Head of caudate nucleus (tissue), 42 donors: ENCODE measurements at regions not wholly inside any gene's neighbourhood (a gene's known extent, or its start where the extent isn't known, plus 50 kb on each side); places are given as distances from the start of the nearest gene placed in this dataset.

Source experiments
- DNase-seq, 42 donors: peaks; one replicate each; pipeline versions ENCODE4 v3.0.0 to v3.0.0-alpha.2; 2020 to 2021; ENCODE audit warnings: mixed read lengths in 7 of 42
- intact Hi-C: fragments of 100-400 bp; cut with DNase I; formaldehyde crosslinking; loops from one replicate; pipeline ENCODE4 v1.15.0; 2022

DNA sequence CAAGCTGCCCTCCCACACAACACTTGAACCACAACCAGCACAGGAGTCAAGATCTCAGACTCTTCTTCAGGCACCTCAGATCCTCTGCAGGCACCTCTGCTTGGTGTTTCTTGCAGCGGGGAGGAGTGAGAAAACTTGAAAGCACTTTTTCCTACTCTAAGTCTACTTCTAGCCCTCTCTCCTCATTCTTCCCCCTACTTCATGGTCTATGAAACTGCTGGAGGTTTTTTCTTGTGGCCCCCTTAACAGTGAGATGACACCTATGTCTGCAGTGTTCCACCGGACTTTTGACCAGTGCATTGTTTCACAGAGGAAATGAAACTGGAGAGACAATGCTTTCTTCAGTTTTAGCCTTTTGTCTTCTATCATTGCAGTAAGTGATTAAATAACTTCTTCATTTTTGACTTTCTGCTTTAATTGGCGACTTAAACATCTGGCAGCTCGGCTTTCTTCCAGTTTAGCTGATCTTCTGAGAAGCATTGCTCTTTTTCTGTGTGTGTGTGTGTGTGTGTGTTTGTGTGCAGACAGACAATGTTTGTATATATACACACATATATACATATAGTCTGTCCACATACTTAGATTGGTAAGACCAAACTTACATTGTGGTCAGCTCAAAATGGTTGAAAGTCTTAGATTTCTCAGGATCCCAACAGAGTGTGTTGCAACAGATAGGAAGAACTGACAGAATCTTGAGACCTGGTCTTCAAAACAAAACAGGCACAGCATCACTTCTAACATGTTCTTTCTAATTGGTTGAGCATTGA lies 1474.0 kb upstream of the TMEFF2 start:
- no peak for DNase-seq
- intact Hi-C loops = no loop called here

- no peak for DNase-seq
- intact Hi-C loops = no loop called here
Measured at GRCh38 chr2:193627927-193628272, 1433.2 kb upstream of the TMEFF2 start.

DNA sequence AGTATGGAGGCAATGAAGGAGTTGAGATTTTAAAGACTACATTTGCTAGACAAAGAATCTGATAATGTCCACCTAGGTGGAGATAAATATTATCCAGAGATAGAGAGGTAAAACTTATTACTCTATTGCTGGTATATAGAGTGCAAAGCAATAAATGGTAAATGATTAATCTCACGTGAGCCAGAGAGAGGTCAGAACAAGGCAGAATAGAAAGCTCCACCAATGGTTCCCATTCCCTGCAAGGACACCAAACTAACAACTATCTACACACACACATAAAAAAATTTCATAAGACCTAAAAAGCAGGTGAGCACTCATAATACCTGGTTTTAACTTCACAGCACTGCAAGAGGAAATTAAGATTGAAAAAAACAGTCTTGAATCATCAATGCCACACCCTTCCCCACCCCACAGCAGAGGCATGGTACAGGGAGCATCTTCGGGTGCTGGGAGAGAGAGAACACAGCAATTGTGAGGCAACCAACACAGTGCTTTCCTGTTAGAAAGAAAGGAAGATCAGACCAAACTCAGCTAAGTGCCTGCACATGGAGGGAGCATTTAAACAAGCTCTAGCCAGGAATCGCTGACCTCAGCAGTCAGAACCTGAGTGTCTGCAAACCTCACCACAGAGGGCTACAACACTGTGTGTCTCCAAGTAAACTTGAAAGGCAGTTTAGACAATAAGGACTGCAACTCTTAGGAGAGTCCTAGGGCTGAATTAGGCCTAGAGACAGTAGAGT lies 1432.6 kb upstream of the TMEFF2 start:
- no peak for DNase-seq
- intact Hi-C loops = no loop called here

GRCh38 chr2:193608451-193608850 lies 1413.7 kb upstream of the TMEFF2 start:
- intact Hi-C loops = no loop called here
- no peak for DNase-seq

DNA sequence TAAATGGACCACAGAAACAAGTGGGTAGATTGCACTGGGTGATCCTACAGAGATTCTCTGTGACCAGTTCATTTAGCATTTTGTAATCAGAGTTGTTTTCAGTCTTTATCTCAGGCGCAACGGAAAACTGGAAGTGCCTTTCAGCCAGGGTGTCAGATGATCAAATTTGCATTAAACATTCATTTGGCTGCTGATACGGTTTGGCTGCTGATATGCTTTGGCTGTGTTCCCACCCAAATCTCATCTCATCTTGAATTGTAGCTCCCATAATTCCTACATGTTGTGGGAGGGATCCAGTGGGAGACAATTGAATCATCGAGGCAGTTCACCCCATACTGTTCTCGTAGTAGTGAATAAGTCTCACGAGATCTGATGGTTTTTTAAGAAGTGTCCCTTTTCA lies 1396.1 kb upstream of the TMEFF2 start:
- no peak for DNase-seq
- intact Hi-C loops = no loop called here

- peak in 1 of 42 donors; percentile 3 for DNase-seq
- intact Hi-C loops = no loop called here
Measured at GRCh38 chr2:193584522-193584938, 1389.8 kb upstream of the TMEFF2 start.

- DNase-seq = peak in 14 of 42 donors; percentile 2 to 38 (median 14)
- intact Hi-C loops = no loop called here
Measured at GRCh38 chr2:193583638-193584400, 1389.1 kb upstream of the TMEFF2 start.

DNA sequence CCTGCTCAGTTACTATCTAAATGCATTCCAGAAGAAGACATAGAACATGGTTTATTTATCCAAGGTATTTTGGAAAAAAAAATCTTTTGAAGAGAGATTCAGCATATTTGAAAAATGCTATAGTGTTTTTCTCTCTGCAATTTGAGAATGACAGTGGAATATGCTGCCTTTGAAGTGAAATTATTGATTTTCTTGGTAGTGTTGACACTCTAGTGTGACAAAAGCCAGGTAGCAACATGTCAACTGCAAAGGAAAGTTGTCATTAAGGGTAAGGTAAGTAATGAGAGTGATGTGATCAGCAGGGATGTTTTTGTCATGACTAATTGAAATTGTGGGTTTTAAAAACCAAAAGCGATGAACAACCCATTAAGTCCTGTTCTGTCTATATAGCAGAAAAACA lies 1387.1 kb upstream of the TMEFF2 start:
- intact Hi-C loops = no loop called here
- no peak for DNase-seq

DNA sequence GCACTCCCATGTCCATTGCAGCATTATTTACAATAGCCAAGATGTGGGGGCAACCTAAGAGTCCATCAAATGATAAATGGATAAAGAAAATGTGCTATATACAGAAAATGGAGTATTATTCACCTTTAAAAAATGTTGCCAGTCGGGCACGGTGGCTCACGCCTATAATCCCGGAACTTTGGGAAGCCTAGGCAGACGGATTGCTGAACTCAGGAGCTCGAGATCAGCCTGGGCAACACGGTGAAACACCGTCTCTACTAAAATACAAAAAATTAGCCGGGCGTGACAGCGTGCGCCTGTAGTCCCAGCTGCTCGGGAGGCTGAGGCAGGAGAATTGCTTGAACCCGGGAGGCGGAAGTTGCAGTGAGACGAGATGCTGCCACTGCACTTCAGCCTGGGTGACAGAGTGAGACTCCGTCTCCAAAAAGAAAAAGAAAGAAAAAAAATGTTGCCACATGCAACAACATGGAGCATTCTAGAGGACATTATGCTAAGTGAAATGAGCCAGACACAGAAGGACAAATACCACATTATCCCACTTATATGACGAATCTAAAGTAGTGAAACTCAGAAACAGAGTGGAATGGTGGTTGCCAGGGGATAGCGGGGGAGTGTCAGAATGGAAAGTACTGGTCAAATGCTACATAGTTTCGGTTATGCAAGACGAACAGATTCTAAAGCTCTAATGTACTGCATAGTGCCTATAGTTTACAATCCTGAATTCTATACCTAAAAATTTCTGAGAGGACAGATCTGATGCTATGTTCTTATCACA lies 1385.6 kb upstream of the TMEFF2 start:
- DNase-seq = no peak
- intact Hi-C loops = no loop called here

- intact Hi-C loops = no loop called here
- DNase-seq = no peak
Measured at GRCh38 chr2:193566886-193567285, 1372.2 kb upstream of the TMEFF2 start.

- DNase-seq = no peak
- intact Hi-C loops = no loop called here
Measured at GRCh38 chr2:193566276-193566675, 1371.5 kb upstream of the TMEFF2 start.

GRCh38 chr2:193562031-193562430 lies 1367.3 kb upstream of the TMEFF2 start:
- no peak for DNase-seq
- intact Hi-C loops = no loop called here

DNA sequence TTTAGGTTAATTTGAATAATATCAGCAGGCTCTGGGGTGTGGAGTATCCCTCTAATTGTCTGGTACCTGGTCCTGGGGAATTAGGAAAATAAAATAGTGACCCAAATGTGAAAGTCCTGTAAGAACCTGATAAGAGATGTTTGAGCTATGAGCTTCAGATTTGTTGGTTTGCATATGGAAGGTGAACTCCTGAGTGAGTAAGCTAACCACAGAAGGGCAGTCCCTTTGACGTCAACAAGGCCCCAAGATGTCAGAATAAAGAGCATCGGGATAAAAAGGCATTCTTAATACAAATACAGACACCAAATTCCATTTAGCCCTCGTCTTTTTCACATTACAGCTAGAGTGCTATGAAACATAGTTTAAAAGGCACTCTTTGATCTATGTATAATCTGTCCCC lies 1366.3 kb upstream of the TMEFF2 start:
- DNase-seq = no peak
- intact Hi-C loops = no loop called here

- intact Hi-C loops = no loop called here
- DNase-seq = peak in 5 of 42 donors; percentile 2 to 17 (median 7)
Measured at GRCh38 chr2:193556766-193557470, 1362.2 kb upstream of the TMEFF2 start.

- no peak for DNase-seq
- intact Hi-C loops = no loop called here
Measured at GRCh38 chr2:193549661-193550060, 1354.9 kb upstream of the TMEFF2 start.

- intact Hi-C loops = no loop called here
- no peak for DNase-seq
Measured at GRCh38 chr2:193542762-193543161, 1348.0 kb upstream of the TMEFF2 start.

GRCh38 chr2:193539188-193539587 lies 1344.5 kb upstream of the TMEFF2 start:
- intact Hi-C loops = no loop called here

DNA sequence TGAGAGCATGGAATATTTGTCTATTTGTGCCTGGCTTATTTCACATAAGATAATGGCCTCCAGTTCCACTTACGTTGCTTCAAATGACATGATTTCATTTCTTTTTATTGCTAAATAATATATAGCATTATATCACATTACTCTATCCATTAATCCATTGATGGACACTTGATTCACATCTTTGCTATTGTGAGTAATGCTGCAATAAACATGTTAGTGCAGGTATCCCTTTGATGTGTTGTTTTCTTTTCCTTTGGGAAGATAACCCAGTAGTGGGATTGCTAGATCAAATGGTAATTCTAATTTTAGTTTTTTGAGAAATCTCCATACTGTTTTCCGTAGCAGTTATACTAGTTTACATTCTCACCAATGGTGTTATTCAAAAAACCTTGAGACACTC lies 1343.3 kb upstream of the TMEFF2 start:
- no peak for DNase-seq
- intact Hi-C loops = no loop called here

More at GRCh38 chr2:193539188-193539587, 1344.5 kb upstream of the TMEFF2 start:
- DNase-seq = no peak

- intact Hi-C loops = no loop called here
- DNase-seq = no peak
Measured at GRCh38 chr2:193537531-193537930, 1342.8 kb upstream of the TMEFF2 start.
